CD14-positive monocyte (primary cell): ENCODE measurements at regions not wholly inside any gene's neighbourhood (a gene's known extent, or its start where the extent isn't known, plus 50 kb on each side); places are given as distances from the start of the nearest gene placed in this dataset.
A peak's percentile ranks its signal among the peaks of the same experiment; 100 is the strongest.

ENCODE experiments used
- DNase-seq, 3 donors: peaks; one replicate each; pipeline ENCODE4 v3.0.0-alpha.2; 2011 to 2022
- H2AFZ ChIP-seq: 2 replicates; pipeline ENCODE4 v1.6.0; 2012; ENCODE audit warnings: mild to moderate bottlenecking, low read depth, low read length, inconsistent platforms; ENCODE audit not compliant: insufficient read depth, poor library complexity, severe bottlenecking
- H3K27ac ChIP-seq, 2 donors: 1 replicate in 1 of 2; 2 replicates in 1 of 2; pipeline ENCODE4 v1.5.1; 2012 to 2013; ENCODE audit warnings: low read length in 2 of 2, control low read depth in 1 of 2, inconsistent platforms in 1 of 2, low read depth in 1 of 2, mild to moderate bottlenecking in 1 of 2
- H3K27me3 ChIP-seq, 2 donors: one replicate each; pipeline versions ENCODE4 v1.6.0 to v1.6.1; 2011 to 2013; ENCODE audit warnings: low read length in 2 of 2; ENCODE audit not compliant: control insufficient read depth in 2 of 2, insufficient read depth in 2 of 2
- H3K36me3 ChIP-seq, 2 donors: replicated peaks in 1 of 2; 1 replicate in 1 of 2; 2 replicates in 1 of 2; pipeline versions ENCODE4 v1.5.1 to v1.6.1; 2012 to 2013; ENCODE audit warnings: low read length in 2 of 2, control low read depth in 1 of 2, inconsistent platforms in 1 of 2, mild to moderate bottlenecking in 1 of 2; ENCODE audit not compliant: insufficient read depth in 2 of 2, control insufficient read depth in 1 of 2
- H3K4me1 ChIP-seq, 2 donors: 1 replicate in 1 of 2; 2 replicates in 1 of 2; pipeline versions ENCODE4 v1.5.1 to v1.6.1; 2012 to 2013; ENCODE audit warnings: low read length in 2 of 2, control low read depth in 1 of 2, inconsistent platforms in 1 of 2, mild to moderate bottlenecking in 1 of 2, moderate library complexity in 1 of 2; ENCODE audit not compliant: insufficient read depth in 2 of 2, control insufficient read depth in 1 of 2
- H3K4me2 ChIP-seq: replicated peaks from 2 replicates; pipeline ENCODE3; 2012; ENCODE audit warnings: low read length, moderate library complexity, mild to moderate bottlenecking; ENCODE audit not compliant: poor library complexity, severe bottlenecking; ENCODE audit errors: extremely low read depth
- H3K4me3 ChIP-seq, 3 experiments: fragments of 200-600 bp in 1 of 3; sonication (generic) in 1 of 3; replicated peaks in 1 of 3; 1 replicate in 2 of 3; 2 replicates in 1 of 3; pipeline ENCODE4 v1.5.1; 2011 to 2013; ENCODE audit warnings: low read length in 3 of 3, mild to moderate bottlenecking in 3 of 3, control low read depth in 2 of 3, low read depth in 2 of 3, inconsistent platforms in 1 of 3, moderate library complexity in 1 of 3
- H3K79me2 ChIP-seq: 2 replicates; pipeline ENCODE4 v1.6.0; 2012; ENCODE audit warnings: mild to moderate bottlenecking, control low read depth, inconsistent platforms, low read length, moderate library complexity; ENCODE audit not compliant: insufficient read depth
- H3K9ac ChIP-seq: 2 replicates; pipeline ENCODE4 v1.6.0; 2017; ENCODE audit warnings: low read length, mild to moderate bottlenecking; ENCODE audit not compliant: insufficient read depth, poor library complexity, severe bottlenecking
- H3K9me3 ChIP-seq, 2 donors: replicated peaks in 1 of 2; 1 replicate in 1 of 2; 2 replicates in 1 of 2; pipeline versions ENCODE4 v1.5.1 to v1.6.1; 2012 to 2013; ENCODE audit warnings: low read length in 2 of 2, control low read depth in 1 of 2; ENCODE audit not compliant: control insufficient read depth in 1 of 2, insufficient read depth in 1 of 2
- H4K20me1 ChIP-seq: 2 replicates; pipeline ENCODE4 v1.6.0; 2012; ENCODE audit warnings: mild to moderate bottlenecking, low read length, control low read depth, moderate library complexity; ENCODE audit not compliant: insufficient read depth
- H3K27ac Mint-ChIP-seq, 7 donors: one replicate each; pipeline ENCODE4 v1.8.0; 2020; ENCODE audit warnings: mild to moderate bottlenecking in 7 of 7, mixed read lengths in 7 of 7, moderate library complexity in 6 of 7, inconsistent platforms in 2 of 7
- H3K27me3 Mint-ChIP-seq, 3 donors: one replicate each; pipeline ENCODE4 v1.8.0; 2021 to 2022; ENCODE audit warnings: low read depth in 3 of 3, mild to moderate bottlenecking in 3 of 3, mixed read lengths in 3 of 3, moderate library complexity in 3 of 3, inconsistent platforms in 1 of 3
- H3K36me3 Mint-ChIP-seq, 2 donors: one replicate each; pipeline ENCODE4 v1.8.0; 2020; ENCODE audit warnings: mixed read lengths in 2 of 2, inconsistent platforms in 1 of 2, mild to moderate bottlenecking in 1 of 2
- H3K4me1 Mint-ChIP-seq: one replicate; pipeline ENCODE4 v1.8.0; 2020; ENCODE audit warnings: mild to moderate bottlenecking, mixed read lengths
- H3K4me3 Mint-ChIP-seq, 2 donors: one replicate each; pipeline ENCODE4 v1.8.0; 2020; ENCODE audit warnings: mild to moderate bottlenecking in 2 of 2, mixed read lengths in 2 of 2, moderate library complexity in 1 of 2
- H3K9me3 Mint-ChIP-seq, 7 donors: one replicate each; pipeline ENCODE4 v1.8.0; 2020 to 2022; ENCODE audit warnings: mixed read lengths in 7 of 7, mild to moderate bottlenecking in 6 of 7, moderate library complexity in 6 of 7, inconsistent platforms in 2 of 7
- CTCF ChIP-seq: fragments of 200-600 bp; IDR thresholded peaks from one replicate; pipeline ENCODE4 v1.8.0; 2022; ENCODE audit warnings: antibody characterized with exemption, mild to moderate bottlenecking
- WGBS: methylation state at CpG from one replicate; pipeline ENCODE4 v1.1.5; 2013; ENCODE audit warnings: missing lambda C conversion rate; ENCODE audit not compliant: insufficient coverage; 5-methylcytosine and 5-hydroxymethylcytosine counted together
- intact Hi-C, 2 donors: fragments of 100-400 bp; cut with micrococcal nuclease; formaldehyde crosslinking; loops; one replicate each; pipeline versions ENCODE4 v1.15.0 to v1.15.1; 2023

GRCh38 chr22:22346401-22347107 lies 102.0 kb downstream of the VPREB1 start:
- Histone ChIP-seq H3K4me2 (no peak overlapping the region), H3K9ac (no peak overlapping the region), H4K20me1 (no peaks in the 10 kb centered on the region), H3K4me1 (peaks cover 23 to 25% of the 10 kb centered on the region in 2 donors), H3K27ac (no peak overlapping the region), H3K4me3 (no peak overlapping the region), H3K36me3 (no peaks in the 10 kb centered on the region), H3K27me3 (peaks cover 0 to 3% of the 10 kb centered on the region in 2 donors), H3K79me2 (no peaks in the 10 kb centered on the region), H2AFZ (no peak overlapping the region), H3K9me3 (no peaks in the 10 kb centered on the region)
- H3K36me3 Mint-ChIP-seq: no peaks in the 10 kb centered on the region
- no peak overlapping the region for H3K27ac Mint-ChIP-seq
- peaks cover 26% of the 10 kb centered on the region for H3K4me1 Mint-ChIP-seq
- no peak for DNase-seq
- intact Hi-C loops: no loop called here
- no peaks in the 10 kb centered on the region for H3K9me3 Mint-ChIP-seq
- H3K27me3 Mint-ChIP-seq: peaks cover 0 to 11% (median 9%) of the 10 kb centered on the region in 3 donors
- no CpG with 5 or more reads among the region's 3 CpGs for WGBS
- no peak overlapping the region for H3K4me3 Mint-ChIP-seq
- TF ChIP-seq CTCF: no peak

GRCh38 chr22:22348127-22348814 lies 103.7 kb downstream of the VPREB1 start:
- Mint-ChIP-seq H3K36me3 (no peaks in the 10 kb centered on the region), H3K27me3 (peaks cover 2 to 11% (median 9%) of the 10 kb centered on the region in 3 donors), H3K4me1 (peaks cover 19% of the 10 kb centered on the region)

More at GRCh38 chr22:22348127-22348814, 103.7 kb downstream of the VPREB1 start:
- no peak overlapping the region for H3K4me2 ChIP-seq
- DNase-seq: no peak
- H3K4me1 ChIP-seq: peaks cover 17 to 19% of the 10 kb centered on the region in 2 donors
- no peaks in the 10 kb centered on the region for H4K20me1 ChIP-seq
- WGBS: 88% methylated on average over 5 of the region's 5 CpGs
- no peak overlapping the region for H2AFZ ChIP-seq
- no peaks in the 10 kb centered on the region for H3K9me3 ChIP-seq
- H3K27ac ChIP-seq: no peak overlapping the region
- no peak overlapping the region for H3K9ac ChIP-seq
- H3K4me3 Mint-ChIP-seq: no peak overlapping the region
- H3K4me3 ChIP-seq: no peak overlapping the region
- peaks cover 0 to 3% of the 10 kb centered on the region in 2 donors for H3K27me3 ChIP-seq
- no peaks in the 10 kb centered on the region for H3K79me2 ChIP-seq
- intact Hi-C loops: no loop called here
- no peak for TF ChIP-seq CTCF
- no peaks in the 10 kb centered on the region for H3K9me3 Mint-ChIP-seq
- peak overlapping the region in 1 of 7 donors; percentile 37 for H3K27ac Mint-ChIP-seq
- no peaks in the 10 kb centered on the region for H3K36me3 ChIP-seq
